NB4 (cell line): ENCODE measurements at regions not wholly inside any gene's neighbourhood (a gene's known extent, or its start where the extent isn't known, plus 50 kb on each side); places are given as distances from the start of the nearest gene placed in this dataset.

Source experiments
- CTCF ChIP-seq: IDR thresholded peaks from one replicate; pipeline ENCODE4 v1.5.1; 2012; ENCODE audit warnings: low read depth, low read length
- MAX ChIP-seq: IDR thresholded peaks from 2 replicates; pipeline ENCODE4 v1.6.1; 2011; ENCODE audit warnings: low read depth, low read length
- MYC ChIP-seq: IDR thresholded peaks from 2 replicates; pipeline ENCODE4 v1.6.1; 2011; ENCODE audit warnings: low read depth, low read length
- POLR2A ChIP-seq: IDR thresholded peaks from 2 replicates; pipeline ENCODE4 v1.6.1; 2011; ENCODE audit warnings: mild to moderate bottlenecking; ENCODE audit not compliant: insufficient read length; ENCODE audit errors: extremely low read depth

- no peak for TF ChIP-seq CTCF
- TF ChIP-seq POLR2A: no peak
- no peak for TF ChIP-seq MYC
- no peak for TF ChIP-seq MAX
Observed at GRCh38 chr7:42650701-42651100, 261.2 kb downstream of the C7orf25 start.
